HCT116 (cell line): ENCODE measurements at regions not wholly inside any gene's neighbourhood (a gene's known extent, or its start where the extent isn't known, plus 50 kb on each side); places are given as distances from the start of the nearest gene placed in this dataset.

ENCODE experiments used
- CEBPB ChIP-seq: IDR thresholded peaks from 2 replicates; pipeline ENCODE4 v1.6.1; 2012; ENCODE audit warnings: low read depth
- CTCF ChIP-seq, 3 experiments: fragments of 200-600 bp in 1 of 3; sonication (generic) in 1 of 3; IDR thresholded peaks in 2 of 3; conservative IDR thresholded peaks in 1 of 3; 2 replicates each; pipeline ENCODE4 v1.5.1; 2012 to 2017; ENCODE audit warnings: low read depth in 2 of 3, low read length in 2 of 3, antibody characterized with exemption in 1 of 3, borderline replicate concordance in 1 of 3, control low read depth in 1 of 3, mild to moderate bottlenecking in 1 of 3, mixed read lengths in 1 of 3, mixed run types in 1 of 3, moderate library complexity in 1 of 3; ENCODE audit not compliant: insufficient read depth in 1 of 3
- EGR1 ChIP-seq: IDR thresholded peaks from 2 replicates; pipeline ENCODE4 v1.6.1; 2012; ENCODE audit warnings: low read depth
- ELF1 ChIP-seq: IDR thresholded peaks from 2 replicates; pipeline ENCODE4 v1.6.1; 2012; ENCODE audit warnings: low read depth, borderline replicate concordance
- EZH2 ChIP-seq: fragments of 200-600 bp; sonication (generic); IDR thresholded peaks from 2 replicates; pipeline ENCODE4 v1.6.1; 2017; ENCODE audit warnings: antibody characterized with exemption, mixed run types
- EZH2phosphoT487 ChIP-seq: fragments of 200-600 bp; IDR thresholded peaks from 2 replicates; pipeline ENCODE4 v1.6.1; 2018; ENCODE audit warnings: antibody characterized with exemption, borderline replicate concordance
- FOSL1 ChIP-seq: IDR thresholded peaks from 2 replicates; pipeline ENCODE4 v1.6.1; 2012; ENCODE audit warnings: low read depth
- POLR2A ChIP-seq: IDR thresholded peaks from 2 replicates; pipeline ENCODE4 v1.7.0; 2011; ENCODE audit warnings: borderline replicate concordance; ENCODE audit not compliant: insufficient read depth, insufficient read length; ENCODE audit errors: extremely low read depth
- POLR2AphosphoS5 ChIP-seq: IDR thresholded peaks from 2 replicates; pipeline ENCODE4 v1.6.1; 2011; ENCODE audit warnings: mild to moderate bottlenecking, low read depth, low read length, moderate library complexity
- RAD21 ChIP-seq: IDR thresholded peaks from 2 replicates; pipeline ENCODE4 v1.6.1; 2012; ENCODE audit warnings: low read depth, mild to moderate bottlenecking
- SP1 ChIP-seq: IDR thresholded peaks from 2 replicates; pipeline ENCODE4 v1.6.1; 2012; ENCODE audit warnings: low read depth
- ZNF274 ChIP-seq: fragments of 200-500 bp; sonication (Bioruptor generic); IDR thresholded peaks from 2 replicates; pipeline ENCODE4 v1.6.1; 2014; ENCODE audit warnings: mild to moderate bottlenecking, low read depth, low read length, inconsistent platforms

DNA sequence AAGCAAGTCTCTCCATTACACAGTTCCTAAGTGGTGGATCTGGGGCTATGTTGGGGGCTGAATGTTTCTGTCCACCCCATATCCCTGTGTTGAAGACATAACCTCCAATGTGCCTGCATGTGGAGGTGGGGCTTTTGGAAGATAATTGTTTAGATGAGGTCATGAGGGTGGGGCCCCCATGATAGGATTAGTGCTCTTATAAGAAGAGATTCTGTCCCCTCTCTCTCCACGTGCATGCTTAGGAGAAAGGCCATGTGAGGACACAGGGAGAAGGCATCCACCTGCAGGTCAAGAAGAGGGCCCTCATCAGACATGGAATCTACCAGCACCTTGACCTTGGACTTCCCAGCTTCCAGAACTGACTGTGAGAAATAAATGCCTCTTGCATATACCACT is 231.0 kb upstream of the CHRNA7 start:
- TF ChIP-seq POLR2A (no peak), FOSL1 (no peak), CTCF (IDR thresholded peaks at IDR 0.05 in 2 of 3, conservative IDR thresholded peaks at IDR 0.05 in 1 of 3; ENCODE audit: borderline replicate concordance in 1 of 3, insufficient read depth in 1 of 3, low read depth in 2 of 3, low read length in 2 of 3) (no peak), POLR2AphosphoS5 (no peak), CEBPB (no peak), ELF1 (no peak), ZNF274 (no peak), EGR1 (no peak), RAD21 (no peak), EZH2 (no peak), EZH2phosphoT487 (no peak), SP1 (no peak)
